GM23338 (cell line): ENCODE measurements at regions not wholly inside any gene's neighbourhood (a gene's known extent, or its start where the extent isn't known, plus 50 kb on each side); places are given as distances from the start of the nearest gene placed in this dataset.
"Not testable (repeated sequence)": the region's sequence is repeated elsewhere in the genome, so short reads cannot be mapped to it uniquely, and the experiment has no call there.

Experiments
- ATAC-seq: fragments of 200-7000 bp; cut with Tn5 transposase; 3 replicates; pipeline ENCODE4 v1.9.1; 2020
- DNase-seq: peaks from one replicate; pipeline ENCODE4 v3.0.0-alpha.2; 2015; ENCODE audit warnings: low spot score
- H2AFZ ChIP-seq: fragments of 200-600 bp; sonication (generic); 2 replicates; pipeline ENCODE4 v1.8.0; 2016; ENCODE audit warnings: antibody characterized with exemption, mild to moderate bottlenecking, moderate library complexity
- H3F3A ChIP-seq: fragments of 200-600 bp; sonication (generic); replicated peaks from 2 replicates; pipeline ENCODE4 v1.8.0; 2017; ENCODE audit warnings: antibody characterized with exemption, mixed run types, low read depth
- H3K27ac ChIP-seq: fragments of 200-600 bp; sonication (generic); 2 replicates; pipeline ENCODE4 v1.6.1; 2016; ENCODE audit warnings: low read depth
- H3K27me3 ChIP-seq: fragments of 200-600 bp; sonication (generic); 2 replicates; pipeline ENCODE4 v1.8.0; 2016; ENCODE audit warnings: mild to moderate bottlenecking, mixed run types, moderate library complexity; ENCODE audit not compliant: insufficient read depth
- H3K36me3 ChIP-seq: fragments of 200-600 bp; sonication (generic); 2 replicates; pipeline ENCODE4 v1.8.0; 2016; ENCODE audit warnings: mild to moderate bottlenecking; ENCODE audit not compliant: insufficient read depth
- H3K4me1 ChIP-seq: fragments of 200-600 bp; sonication (generic); 2 replicates; pipeline ENCODE4 v1.8.0; 2016; ENCODE audit warnings: mild to moderate bottlenecking, moderate library complexity; ENCODE audit not compliant: insufficient read depth
- H3K4me2 ChIP-seq: fragments of 200-600 bp; sonication (generic); 2 replicates; pipeline ENCODE4 v1.7.1; 2017; ENCODE audit warnings: mixed run types
- H3K4me3 ChIP-seq: fragments of 200-600 bp; sonication (generic); 2 replicates; pipeline ENCODE4 v1.6.1; 2016; ENCODE audit warnings: mixed run types
- H3K79me2 ChIP-seq: fragments of 200-600 bp; sonication (generic); replicated peaks from 2 replicates; pipeline ENCODE4 v1.8.0; 2017; ENCODE audit warnings: mild to moderate bottlenecking; ENCODE audit not compliant: insufficient read depth
- H3K9me2 ChIP-seq: fragments of 200-600 bp; sonication (generic); 2 replicates; pipeline ENCODE4 v1.8.0; 2017; ENCODE audit not compliant: insufficient read depth
- H4K20me1 ChIP-seq: fragments of 200-600 bp; sonication (generic); replicated peaks from 2 replicates; pipeline ENCODE4 v1.8.0; 2017; ENCODE audit warnings: mild to moderate bottlenecking; ENCODE audit not compliant: insufficient read depth
- H3K27ac Mint-ChIP-seq: 2 replicates; pipeline ENCODE4 v1.8.0; 2020; ENCODE audit warnings: inconsistent platforms, mild to moderate bottlenecking, moderate library complexity, mixed read lengths
- H3K27me3 Mint-ChIP-seq: 3 replicates; pipeline ENCODE4 v1.8.0; 2022; ENCODE audit warnings: low read depth, mild to moderate bottlenecking, moderate library complexity, mixed read lengths, inconsistent platforms; ENCODE audit not compliant: insufficient read depth, poor library complexity
- H3K36me3 Mint-ChIP-seq: 3 replicates; pipeline ENCODE4 v1.8.0; 2021; ENCODE audit warnings: low read depth, mild to moderate bottlenecking, inconsistent platforms, moderate library complexity, mixed read lengths
- H3K4me1 Mint-ChIP-seq: 3 replicates; pipeline ENCODE4 v1.8.0; 2020; ENCODE audit warnings: mild to moderate bottlenecking, inconsistent platforms, mixed read lengths
- H3K4me3 Mint-ChIP-seq: 3 replicates; pipeline ENCODE4 v1.8.0; 2021; ENCODE audit warnings: moderate library complexity, mild to moderate bottlenecking, inconsistent platforms, mixed read lengths
- H3K9me3 Mint-ChIP-seq: 3 replicates; pipeline ENCODE4 v1.8.0; 2020; ENCODE audit warnings: moderate library complexity, mild to moderate bottlenecking, inconsistent platforms, mixed read lengths
- EZH2 ChIP-seq: fragments of 200-600 bp; sonication (generic); IDR thresholded peaks from one replicate; pipeline ENCODE4 v1.8.0; 2017; ENCODE audit warnings: antibody characterized with exemption, mild to moderate bottlenecking, low read depth; ENCODE audit not compliant: unreplicated experiment
- EZH2phosphoT487 ChIP-seq: fragments of 200-600 bp; sonication (generic); IDR thresholded peaks from one replicate; pipeline ENCODE4 v1.8.1; 2018; ENCODE audit warnings: antibody characterized with exemption; ENCODE audit not compliant: unreplicated experiment
- JUNB ChIP-seq: IDR thresholded peaks from one replicate; pipeline ENCODE4 v1.6.1; 2016; ENCODE audit warnings: antibody characterized with exemption; ENCODE audit not compliant: unreplicated experiment
- NANOG ChIP-seq: IDR thresholded peaks from 2 replicates; pipeline ENCODE4 v1.6.1; 2016; ENCODE audit warnings: antibody characterized with exemption, borderline replicate concordance
- POLR2AphosphoS5 ChIP-seq: IDR thresholded peaks from 2 replicates; pipeline ENCODE4 v1.6.1; 2016; ENCODE audit warnings: antibody characterized with exemption, low read depth
- STAT1 ChIP-seq: IDR thresholded peaks from one replicate; pipeline ENCODE4 v1.6.1; 2016; ENCODE audit warnings: antibody characterized with exemption; ENCODE audit not compliant: unreplicated experiment
- ZNF114 ChIP-seq: fragments of 250-450 bp; sonication (Bioruptor Pico); IDR thresholded peaks from 2 replicates; pipeline ENCODE4 v1.5.0; 2020; ENCODE audit warnings: mild to moderate bottlenecking, moderate library complexity
- ZNF331 ChIP-seq: fragments of 250-450 bp; sonication (Bioruptor Pico); IDR thresholded peaks from 2 replicates; pipeline ENCODE4 v1.5.0; 2020; ENCODE audit warnings: low read depth, mild to moderate bottlenecking, moderate library complexity
- ZNF462 ChIP-seq: fragments of 250-450 bp; sonication (Bioruptor Pico); IDR thresholded peaks from 2 replicates; pipeline ENCODE4 v1.5.0; 2020; ENCODE audit warnings: mild to moderate bottlenecking, moderate library complexity

GRCh38 chr4:131348263-131348662 lies 1800.8 kb upstream of the PCDH10 start (continued):
- TF ChIP-seq ZNF462 (CRISPR knock-in tag) (no peak), NANOG (no peak), EZH2phosphoT487 (no peak), ZNF114 (CRISPR knock-in tag) (no peak), POLR2AphosphoS5 (no peak), STAT1 (no peak), EZH2 (no peak), JUNB (no peak), ZNF331 (CRISPR knock-in tag) (no peak)

- DNase-seq, H3K9me2 ChIP-seq, H3K79me2 ChIP-seq, H3K27me3 Mint-ChIP-seq, H3F3A ChIP-seq, H3K4me1 ChIP-seq, H3K4me3 Mint-ChIP-seq, H3K36me3 ChIP-seq, H3K27ac Mint-ChIP-seq, H3K27me3 ChIP-seq, H3K27ac ChIP-seq, ATAC-seq, H3K4me3 ChIP-seq, H4K20me1 ChIP-seq, H2AFZ ChIP-seq, H3K4me2 ChIP-seq: not testable (repeated sequence)
- peaks cover 29% of the 10 kb centered on the region for H3K36me3 Mint-ChIP-seq
- peaks cover 12% of the 10 kb centered on the region for H3K4me1 Mint-ChIP-seq
- peaks cover 28% of the 10 kb centered on the region for H3K9me3 Mint-ChIP-seq
These were observed 1796.7 kb upstream of the PCDH10 start for GRCh38 chr4:131352371-131352770.
